Spleen (tissue), 7 donors: ENCODE measurements at regions not wholly inside any gene's neighbourhood (a gene's known extent, or its start where the extent isn't known, plus 50 kb on each side); places are given as distances from the start of the nearest gene placed in this dataset.

ENCODE experiments used
- POLR2A ChIP-seq, 3 donors: fragments of 450-650 bp; IDR thresholded peaks; one replicate each; pipeline ENCODE4 v1.5.1; 2017; ENCODE audit warnings: antibody characterized with exemption in 3 of 3, mild to moderate bottlenecking in 1 of 3
- TF ChIP-seq, protein P1 (sequence below), 11 experiments: fragments of 200-600 bp in 7 of 11; fragments of 450-650 bp in 4 of 11; sonication (generic) in 4 of 11; IDR thresholded peaks in 8 of 11; conservative IDR thresholded peaks in 3 of 11; 1 replicate in 7 of 11; 2 replicates in 4 of 11; pipeline versions ENCODE4 v1.4.0 to v1.8.0; 2016 to 2021; ENCODE audit warnings: antibody characterized with exemption in 11 of 11, inconsistent platforms in 4 of 11, mild to moderate bottlenecking in 1 of 11
- donor health status: DM: no; HTN: no; CAD: no; lungs with moderate emphysema.
- donor health status: DM: no; HTN: no; CAD: no.
- donor health status: DM: no; HTN: no; CAD: no.

DNA sequence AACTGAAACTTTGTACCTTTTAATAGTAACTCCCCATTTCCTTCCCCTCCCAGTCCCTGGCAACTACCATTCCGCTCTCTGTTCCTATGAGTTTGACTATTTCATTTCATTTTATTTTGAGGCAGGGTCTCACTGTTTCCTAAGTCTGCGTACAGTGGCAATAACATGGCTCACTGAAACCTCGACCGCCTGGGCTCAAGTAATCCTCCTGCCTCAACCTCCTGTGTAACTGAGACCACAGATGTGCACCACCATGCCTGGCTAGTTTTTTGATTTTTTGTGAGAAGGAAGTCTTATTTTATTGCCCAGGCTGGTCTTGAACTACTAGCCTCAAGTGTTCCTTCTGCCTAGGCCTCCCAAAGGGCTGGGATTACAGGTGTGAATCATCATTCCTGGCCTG, 808.1 kb downstream of the CDH11 start:
- TF ChIP-seq POLR2A (IDR thresholded peaks at IDR 0.05), result no peak
- TF ChIP-seq, protein P1, sequence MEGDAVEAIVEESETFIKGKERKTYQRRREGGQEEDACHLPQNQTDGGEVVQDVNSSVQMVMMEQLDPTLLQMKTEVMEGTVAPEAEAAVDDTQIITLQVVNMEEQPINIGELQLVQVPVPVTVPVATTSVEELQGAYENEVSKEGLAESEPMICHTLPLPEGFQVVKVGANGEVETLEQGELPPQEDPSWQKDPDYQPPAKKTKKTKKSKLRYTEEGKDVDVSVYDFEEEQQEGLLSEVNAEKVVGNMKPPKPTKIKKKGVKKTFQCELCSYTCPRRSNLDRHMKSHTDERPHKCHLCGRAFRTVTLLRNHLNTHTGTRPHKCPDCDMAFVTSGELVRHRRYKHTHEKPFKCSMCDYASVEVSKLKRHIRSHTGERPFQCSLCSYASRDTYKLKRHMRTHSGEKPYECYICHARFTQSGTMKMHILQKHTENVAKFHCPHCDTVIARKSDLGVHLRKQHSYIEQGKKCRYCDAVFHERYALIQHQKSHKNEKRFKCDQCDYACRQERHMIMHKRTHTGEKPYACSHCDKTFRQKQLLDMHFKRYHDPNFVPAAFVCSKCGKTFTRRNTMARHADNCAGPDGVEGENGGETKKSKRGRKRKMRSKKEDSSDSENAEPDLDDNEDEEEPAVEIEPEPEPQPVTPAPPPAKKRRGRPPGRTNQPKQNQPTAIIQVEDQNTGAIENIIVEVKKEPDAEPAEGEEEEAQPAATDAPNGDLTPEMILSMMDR (IDR thresholded peaks at IDR 0.05 in 8 of 11, conservative IDR thresholded peaks at IDR 0.05 in 3 of 11), result no peak
